GM21825 (cell line): ENCODE measurements at regions not wholly inside any gene's neighbourhood (a gene's known extent, or its start where the extent isn't known, plus 50 kb on each side); places are given as distances from the start of the nearest gene placed in this dataset.
A peak's percentile ranks its signal among the peaks of the same experiment; 100 is the strongest.
"Not testable (repeated sequence)": the region's sequence is repeated elsewhere in the genome, so short reads cannot be mapped to it uniquely, and the experiment has no call there.

Experiments used
- ATAC-seq: cut with Tn5 transposase; IDR thresholded peaks from one replicate; pipeline ENCODE4 v1.9.1; 2021; ENCODE audit warnings: mild to moderate bottlenecking, moderate library complexity; ENCODE audit not compliant: unreplicated experiment

- no peak for ATAC-seq
Observed at GRCh38 chr16:76964464-76965154, 226.4 kb upstream of the MON1B start.

- ATAC-seq: no peak
Observed at GRCh38 chr16:76970087-76970744, 220.8 kb upstream of the MON1B start.

DNA sequence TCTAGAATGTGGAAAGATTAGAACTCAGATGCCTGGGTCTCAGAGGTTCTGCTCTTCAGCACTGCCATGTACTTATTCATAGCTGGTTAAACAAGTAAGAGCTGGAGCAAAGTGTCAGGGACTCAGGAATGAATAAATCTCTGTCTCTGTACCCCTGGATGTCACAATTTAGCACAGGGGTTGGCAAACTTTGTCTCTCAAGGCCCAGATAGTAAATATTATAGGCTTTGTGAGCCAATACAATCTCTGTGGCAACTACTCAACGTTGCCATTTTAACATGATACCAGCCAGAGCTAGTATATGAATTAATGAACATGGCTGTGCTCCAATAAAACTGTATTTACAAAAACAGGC lies 220.3 kb upstream of the MON1B start:
- no peak for ATAC-seq

GRCh38 chr16:76976101-76976500 lies 214.9 kb upstream of the MON1B start:
- ATAC-seq: peak; percentile 95

GRCh38 chr16:76976756-76977155 lies 214.2 kb upstream of the MON1B start:
- ATAC-seq: no peak

- no peak for ATAC-seq
Observed at GRCh38 chr16:76984196-76984595, 206.8 kb upstream of the MON1B start.

GRCh38 chr16:76985392-76986045 lies 205.5 kb upstream of the MON1B start:
- ATAC-seq: no peak

DNA sequence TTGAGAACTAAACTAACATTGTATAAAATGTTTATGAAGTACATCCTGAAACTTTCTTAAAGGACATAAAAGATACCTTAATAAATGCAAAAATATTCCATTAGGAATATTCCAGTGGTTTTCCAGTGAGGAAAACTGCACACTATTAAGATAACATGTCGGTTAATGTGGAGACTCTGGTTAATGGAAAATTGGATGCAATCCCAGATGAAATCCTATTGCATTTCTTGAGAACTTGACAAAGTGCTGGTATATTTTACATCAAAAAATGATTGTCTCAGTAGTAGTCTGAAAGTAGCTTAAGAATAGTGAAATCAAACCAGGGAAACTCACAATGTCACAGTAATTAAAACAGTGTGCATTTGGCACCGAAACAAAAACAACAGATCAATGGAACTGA lies 202.5 kb upstream of the MON1B start:
- ATAC-seq: no peak

- no peak for ATAC-seq
Observed at GRCh38 chr16:77002644-77003043, 188.3 kb upstream of the MON1B start.

DNA sequence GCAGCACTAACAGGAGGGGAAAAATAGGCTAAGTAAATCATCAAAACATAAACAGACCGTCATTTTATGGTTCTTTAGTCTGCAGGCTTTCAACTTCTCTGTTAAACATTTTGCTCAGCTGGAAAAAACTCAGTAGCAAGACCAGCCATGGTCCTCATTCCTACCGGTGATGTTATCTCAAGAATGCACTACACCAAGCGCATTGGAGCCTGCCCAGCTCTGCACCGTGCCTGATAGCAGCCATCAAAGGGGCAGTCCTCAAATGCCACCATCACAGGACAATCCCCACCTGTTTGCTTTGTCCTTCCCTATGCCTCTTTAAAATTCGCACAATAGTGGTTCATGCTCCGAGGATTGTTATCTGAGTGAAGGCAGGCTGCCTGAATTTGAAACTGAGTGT lies 181.5 kb upstream of the MON1B start:
- ATAC-seq: no peak

DNA sequence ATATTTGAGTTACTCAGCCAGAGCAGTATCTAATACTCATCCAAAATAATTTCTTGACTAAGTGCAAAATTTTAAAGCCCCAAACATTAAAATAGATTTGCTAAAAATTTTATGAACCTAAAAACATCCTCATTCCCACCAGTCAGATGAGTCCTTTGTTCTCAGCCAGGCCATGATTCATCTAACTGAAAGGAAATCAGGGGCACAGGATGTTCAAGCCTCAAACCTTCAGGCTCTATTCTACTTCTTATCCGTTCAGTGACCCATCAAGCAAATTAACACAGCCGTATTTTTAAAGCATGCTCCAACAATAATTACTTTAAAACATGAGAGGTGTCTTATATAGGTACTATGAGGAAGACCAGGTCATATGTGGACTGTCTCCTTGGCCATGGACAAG lies 176.5 kb upstream of the MON1B start:
- ATAC-seq: no peak

DNA sequence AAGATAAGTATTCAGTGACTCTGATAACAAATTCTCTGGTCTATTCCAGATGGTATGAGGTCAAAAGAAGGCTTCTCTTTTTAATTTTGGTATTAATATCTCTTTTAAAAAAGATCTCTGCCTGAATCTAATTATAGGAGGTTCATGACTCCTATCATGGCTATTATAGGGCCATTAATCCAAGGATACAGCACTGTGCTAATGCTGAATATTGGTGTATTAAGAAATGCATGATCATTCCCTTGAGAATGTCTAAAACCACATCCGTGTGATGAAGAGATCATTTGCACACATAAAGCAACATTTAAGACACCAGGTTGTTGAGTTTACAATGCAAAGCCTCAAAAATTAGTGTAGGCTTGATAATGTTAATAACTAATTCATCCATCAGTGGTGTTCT lies 160.4 kb upstream of the MON1B start:
- ATAC-seq: no peak

DNA sequence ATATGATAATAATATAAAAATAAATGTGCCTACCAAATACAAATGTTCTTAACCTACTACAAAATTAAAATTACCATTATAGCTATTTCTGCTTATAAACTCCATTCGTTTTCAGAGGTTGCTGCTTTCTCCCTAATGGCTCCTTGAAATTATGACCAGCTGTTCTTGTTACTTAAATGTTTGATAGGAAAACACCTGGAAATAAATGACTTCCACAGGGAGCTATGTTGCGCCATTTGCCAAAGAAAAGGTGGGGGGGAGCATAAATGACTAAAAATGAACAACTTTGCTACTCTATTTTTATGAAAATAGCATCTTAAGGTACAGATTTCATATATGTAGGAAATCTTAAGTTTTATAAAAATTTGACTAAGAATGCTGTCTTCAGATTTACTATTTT lies 157.5 kb upstream of the MON1B start:
- ATAC-seq: no peak

GRCh38 chr16:77035361-77035760 lies 155.6 kb upstream of the MON1B start:
- no peak for ATAC-seq

GRCh38 chr16:77037696-77038347 lies 153.2 kb upstream of the MON1B start:
- no peak for ATAC-seq

DNA sequence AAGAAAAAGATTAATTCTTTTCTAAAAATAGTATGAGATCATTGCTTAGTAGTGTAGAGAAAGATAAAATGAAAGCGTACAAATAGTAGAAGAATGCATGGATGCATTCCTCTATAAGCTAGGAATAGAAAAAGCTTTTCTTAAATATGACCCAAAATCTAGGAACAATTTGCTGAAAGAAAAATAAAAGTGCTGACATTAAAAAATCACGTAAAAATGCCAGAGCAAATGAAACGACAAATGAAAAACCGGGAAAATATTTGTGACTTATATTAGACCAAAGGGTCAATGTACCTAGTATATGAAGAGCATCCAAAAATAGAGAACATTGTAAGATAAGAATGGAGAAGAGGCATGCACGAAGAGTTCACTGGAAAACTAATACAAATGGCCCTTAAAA lies 149.5 kb upstream of the MON1B start:
- ATAC-seq: no peak

- no peak for ATAC-seq
Observed at GRCh38 chr16:77043076-77043475, 147.9 kb upstream of the MON1B start.

DNA sequence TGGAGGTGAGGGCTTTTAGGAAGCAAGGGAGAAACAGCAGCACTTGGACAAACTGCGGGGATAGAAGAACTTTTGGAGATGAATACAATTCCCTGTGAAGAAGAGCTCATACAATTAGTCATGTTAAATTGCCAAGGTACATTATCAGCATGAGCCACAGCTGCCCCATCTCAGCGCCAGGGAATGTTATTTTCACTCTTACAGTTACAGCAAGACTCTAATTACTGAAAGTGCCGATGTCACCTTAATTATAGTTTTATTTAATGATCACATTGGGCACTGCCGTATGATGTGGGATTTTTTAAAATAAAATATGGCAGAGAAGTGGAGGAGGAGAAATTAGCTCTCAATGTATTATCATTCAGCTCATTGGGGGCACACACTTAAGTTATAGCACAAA lies 144.8 kb upstream of the MON1B start:
- no peak for ATAC-seq

- ATAC-seq: no peak
Observed at GRCh38 chr16:77048085-77048484, 142.9 kb upstream of the MON1B start.

- ATAC-seq: no peak
Observed at GRCh38 chr16:77049577-77049976, 141.4 kb upstream of the MON1B start.

- ATAC-seq: not testable (repeated sequence)
Observed at GRCh38 chr16:77056597-77056996, 134.4 kb upstream of the MON1B start.
